ENCODE measurements at regions not wholly inside any gene's neighbourhood (a gene's known extent, or its start where the extent isn't known, plus 50 kb on each side); places are given as distances from the start of the nearest gene placed in this dataset.
"Not testable (repeated sequence)": the region's sequence is repeated elsewhere in the genome, so short reads cannot be mapped to it uniquely, and the experiment has no call there.

- Mint-ChIP-seq H3K4me1 (no peaks in the 10 kb centered on the region), H3K27ac (ENCODE audit: low read depth) (no peak overlapping the region), H3K27me3 (no peaks in the 10 kb centered on the region), H3K4me3 (no peak overlapping the region), H3K9me3 (no peaks in the 10 kb centered on the region), H3K36me3 (ENCODE audit: insufficient read depth) (no peaks in the 10 kb centered on the region)
- DNase-seq (ENCODE audit: low spot score in 2 of 2) (no peak), ATAC-seq (replicated peaks; ENCODE audit: extremely low read depth, poor library complexity, severe bottlenecking) (no peak)
These were observed 56.4 kb upstream of the TPTE start for GRCh38 chr21:10464975-10465374.

- peak; percentile 8 for ATAC-seq (replicated peaks; ENCODE audit: extremely low read depth, poor library complexity, severe bottlenecking)
- not testable (repeated sequence) for H3K9me3 Mint-ChIP-seq; H3K27ac Mint-ChIP-seq (ENCODE audit: low read depth); DNase-seq (ENCODE audit: low spot score in 2 of 2); H3K27me3 Mint-ChIP-seq; H3K4me3 Mint-ChIP-seq; H3K36me3 Mint-ChIP-seq (ENCODE audit: insufficient read depth); H3K4me1 Mint-ChIP-seq
These were observed 55.8 kb upstream of the TPTE start for GRCh38 chr21:10465524-10466110.

GRCh38 chr21:10466200-10466599 is 55.2 kb upstream of the TPTE start:
- no peak overlapping the region for H3K27ac Mint-ChIP-seq (ENCODE audit: low read depth)
- no peak for DNase-seq (ENCODE audit: low spot score in 2 of 2)

More at GRCh38 chr21:10466200-10466599, 55.2 kb upstream of the TPTE start:
- Mint-ChIP-seq H3K9me3 (no peaks in the 10 kb centered on the region), H3K4me1 (no peaks in the 10 kb centered on the region), H3K4me3 (no peak overlapping the region), H3K27me3 (no peaks in the 10 kb centered on the region), H3K36me3 (ENCODE audit: insufficient read depth) (no peaks in the 10 kb centered on the region)
- ATAC-seq (replicated peaks; ENCODE audit: extremely low read depth, poor library complexity, severe bottlenecking) = no peak

All from central memory CD8-positive, alpha-beta T cell (primary cell).